Right ventricle myocardium superior (tissue), 1 donor: ENCODE measurements at regions not wholly inside any gene's neighbourhood (a gene's known extent, or its start where the extent isn't known, plus 50 kb on each side); places are given as distances from the start of the nearest gene placed in this dataset.
"Not testable (repeated sequence)": the region's sequence is repeated elsewhere in the genome, so short reads cannot be mapped to it uniquely, and the experiment has no call there.

Source experiments
- ATAC-seq: fragments of 200-7000 bp; cut with Tn5 transposase; one replicate; pipeline ENCODE4 v1.9.1; 2020; ENCODE audit warnings: mild to moderate bottlenecking; ENCODE audit not compliant: poor library complexity
- DNase-seq: peaks from one replicate; pipeline ENCODE4 v3.0.0-alpha.2; 2020
- intact Hi-C: fragments of 100-400 bp; cut with DNase I; formaldehyde crosslinking; loops from one replicate; pipeline ENCODE4 v1.11.2; 2022
- donor health status: DM: no; HTN: yes; CAD: no; lungs with severe emphysema.

- DNase-seq, ATAC-seq, intact Hi-C loops: not testable (repeated sequence)
Observed at GRCh38 chr3:143175940-143176894, 56.6 kb downstream of the CHST2 start.

DNA sequence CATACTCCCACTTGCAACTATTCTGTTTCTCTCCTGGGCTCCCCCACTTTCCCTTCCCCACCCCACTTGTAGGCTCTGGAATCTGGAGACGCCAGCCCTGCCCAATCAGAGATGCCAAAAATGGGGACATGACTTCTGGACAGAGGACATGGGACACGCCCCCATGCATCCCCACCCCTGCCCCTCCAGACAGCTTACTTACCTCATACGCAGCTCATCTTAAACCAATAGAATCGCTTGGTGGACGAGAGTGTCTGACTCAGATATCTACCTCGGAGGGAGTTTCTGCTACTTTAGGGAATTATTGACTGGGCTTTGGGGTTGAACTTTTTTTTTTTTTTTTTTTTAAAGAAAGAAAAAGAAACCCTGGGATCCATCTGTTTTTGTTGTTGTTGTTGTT is 58.4 kb downstream of the CHST2 start:
- ATAC-seq, intact Hi-C loops, DNase-seq: not testable (repeated sequence)

DNA sequence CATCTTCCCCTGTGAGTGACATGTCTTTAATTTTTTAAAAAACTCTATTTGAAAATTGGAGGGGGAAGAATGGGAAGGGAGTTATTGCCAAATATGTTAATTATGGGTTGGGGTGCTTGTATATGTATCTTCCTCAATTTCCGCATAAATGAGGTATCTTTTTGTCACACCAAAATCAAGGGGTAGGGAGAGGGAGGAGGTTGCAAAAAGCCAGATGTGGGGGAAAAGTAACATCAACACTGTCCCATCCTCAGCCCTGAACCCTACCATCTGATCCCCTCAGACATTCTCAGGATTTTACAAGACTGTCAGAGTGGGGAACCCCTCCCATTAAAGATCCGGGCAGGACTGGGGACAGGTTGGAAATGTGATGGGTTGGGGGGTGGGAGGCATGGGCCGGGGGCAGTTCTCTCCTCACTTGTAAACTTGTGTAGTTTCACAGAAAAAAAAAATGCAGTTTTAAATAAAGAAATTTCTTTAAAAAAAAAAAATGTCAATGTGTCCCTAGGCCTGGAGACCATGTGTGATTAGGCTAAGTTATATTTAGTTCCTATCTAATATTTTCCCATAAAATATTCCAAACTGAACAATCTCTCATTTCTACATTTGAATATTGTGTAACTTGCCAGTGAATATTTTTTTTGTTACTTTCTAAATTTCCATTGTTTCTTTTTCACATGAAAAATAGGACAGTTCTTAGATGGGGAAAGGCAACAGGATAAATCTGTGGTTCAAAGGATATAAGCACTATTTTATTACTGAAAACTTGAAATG is 59.4 kb downstream of the CHST2 start:
- DNase-seq, ATAC-seq, intact Hi-C loops: not testable (repeated sequence)

- intact Hi-C loops, result no loop called here
- DNase-seq (no peak), ATAC-seq (no peak)
Observed at GRCh38 chr3:143179603-143180002, 60.0 kb downstream of the CHST2 start.

DNA sequence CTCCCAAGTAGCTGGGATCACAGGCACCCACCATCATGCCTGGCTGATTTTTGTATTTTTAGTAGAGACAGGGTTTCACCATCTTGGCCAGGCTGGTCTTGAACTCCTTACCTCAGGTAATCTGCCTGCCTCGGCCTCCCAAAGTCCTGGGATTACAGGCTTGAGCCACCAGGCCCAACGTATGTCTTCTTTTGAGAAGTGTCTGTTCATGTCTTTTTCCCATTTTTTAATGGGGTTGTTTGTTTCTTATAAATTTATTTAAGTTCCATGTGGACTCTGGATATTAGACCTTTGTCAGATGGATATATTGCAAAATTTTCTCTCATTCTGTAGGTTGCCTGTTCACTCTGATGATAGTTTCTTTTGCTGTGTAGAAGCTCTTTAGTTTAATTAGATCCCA is 61.3 kb downstream of the CHST2 start:
- intact Hi-C loops, DNase-seq, ATAC-seq: not testable (repeated sequence)

DNA sequence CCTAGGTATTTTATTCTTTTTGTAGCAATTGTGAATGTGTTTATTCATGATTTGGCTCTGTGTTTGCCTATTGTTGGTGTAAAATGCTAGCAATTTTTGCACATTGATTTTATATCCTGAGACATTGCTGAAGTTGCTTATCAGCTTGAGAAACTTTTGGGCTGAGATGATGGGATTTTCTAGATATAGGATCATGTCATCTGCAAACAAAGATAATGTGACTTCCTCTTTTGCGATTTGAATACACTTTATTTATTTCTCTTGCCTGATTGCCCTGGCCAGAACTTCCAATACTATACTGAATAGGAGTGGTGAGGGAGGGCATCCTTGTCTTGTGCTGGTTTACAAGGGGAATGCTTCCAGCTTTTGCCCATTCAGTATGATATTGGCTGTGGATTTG is 62.4 kb downstream of the CHST2 start:
- intact Hi-C loops, ATAC-seq, DNase-seq: not testable (repeated sequence)

GRCh38 chr3:143182866-143183664 is 63.5 kb downstream of the CHST2 start:
- intact Hi-C loops, result no loop called here
- no peak for DNase-seq
- ATAC-seq, result no peak

DNA sequence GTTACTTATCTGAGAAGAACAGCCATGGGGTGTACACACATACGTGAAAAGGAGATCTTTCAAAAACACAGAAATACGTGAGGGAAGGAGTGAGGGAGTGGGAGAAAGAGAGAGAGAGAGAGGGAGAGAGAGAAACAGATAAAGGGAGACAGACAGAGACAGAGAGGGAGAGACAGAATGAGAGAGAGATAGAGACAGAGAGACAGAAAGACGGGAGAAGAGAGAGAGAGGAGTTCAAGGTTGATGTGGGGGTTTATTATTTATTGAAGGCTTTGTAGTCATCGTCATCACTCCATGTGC is 64.0 kb downstream of the CHST2 start:
- no peak for ATAC-seq
- intact Hi-C loops, result no loop called here
- DNase-seq, result no peak

GRCh38 chr3:143184099-143184498 is 64.5 kb downstream of the CHST2 start:
- intact Hi-C loops, result no loop called here
- ATAC-seq (peak; percentile 12), DNase-seq (no peak)

- intact Hi-C loops, result no loop called here
- DNase-seq, result no peak
Observed at GRCh38 chr3:143185401-143185800, 65.8 kb downstream of the CHST2 start.

GRCh38 chr3:143187111-143187510 is 67.5 kb downstream of the CHST2 start:
- DNase-seq (no peak), ATAC-seq (no peak)
- intact Hi-C loops, result no loop called here

More at GRCh38 chr3:143185401-143185800, 65.8 kb downstream of the CHST2 start:
- no peak for ATAC-seq

GRCh38 chr3:143188881-143189280 is 69.3 kb downstream of the CHST2 start:
- no peak for DNase-seq
- intact Hi-C loops, result no loop called here
- no peak for ATAC-seq

GRCh38 chr3:143190101-143190500 is 70.5 kb downstream of the CHST2 start:
- ATAC-seq, result no peak
- no peak for DNase-seq

GRCh38 chr3:143192193-143192592 is 72.6 kb downstream of the CHST2 start:
- DNase-seq (no peak), ATAC-seq (no peak)
- intact Hi-C loops, result no loop called here

More at GRCh38 chr3:143190101-143190500, 70.5 kb downstream of the CHST2 start:
- intact Hi-C loops, result no loop called here

- no peak for DNase-seq
- intact Hi-C loops, result no loop called here
- ATAC-seq, result no peak
Observed at GRCh38 chr3:143200001-143200924, 80.7 kb downstream of the CHST2 start.

DNA sequence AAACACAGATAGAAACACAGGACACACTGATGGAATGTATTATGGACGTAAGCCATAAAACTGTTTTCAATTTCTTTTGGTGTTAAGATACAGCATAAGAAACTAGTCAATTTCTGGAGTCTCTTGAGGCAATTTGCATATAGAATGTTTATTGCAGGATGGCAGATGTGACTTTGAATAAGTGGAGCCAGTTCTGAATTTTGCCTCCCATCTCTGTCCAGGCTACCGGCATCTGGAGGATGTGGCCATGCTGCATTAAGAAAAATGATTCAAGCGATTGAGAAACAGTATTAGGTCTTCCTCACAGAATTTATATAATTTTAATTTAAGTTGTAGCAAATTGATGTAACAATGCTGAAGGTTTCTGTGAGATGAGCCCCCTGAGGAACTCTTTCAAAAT is 81.5 kb downstream of the CHST2 start:
- ATAC-seq, result no peak
- DNase-seq, result no peak
- intact Hi-C loops, result no loop called here

GRCh38 chr3:143201870-143202752 is 82.5 kb downstream of the CHST2 start:
- ATAC-seq, result no peak
- intact Hi-C loops, result no loop called here

More at GRCh38 chr3:143201870-143202752, 82.5 kb downstream of the CHST2 start:
- DNase-seq, result no peak
